Panc1 (cell line): ENCODE measurements at regions not wholly inside any gene's neighbourhood (a gene's known extent, or its start where the extent isn't known, plus 50 kb on each side); places are given as distances from the start of the nearest gene placed in this dataset.

Experiments used
- ATAC-seq: fragments of 200-7000 bp; cut with Tn5 transposase; 2 replicates; pipeline ENCODE4 v1.9.1; 2020; ENCODE audit warnings: mild to moderate bottlenecking, moderate library complexity
- BruUV-seq: library from RNA; stranded (reverse); fragments of 400-500 nt; replicated peaks from 2 replicates; lab custom pipeline; 2021; lab: Mats Ljungman, UMichigan
- CTCF ChIA-PET: fragments of 300-600 bp; sonication (Branson Sonifier 250); formaldehyde crosslinking; loops from one replicate; lab custom pipeline; 2022; ENCODE audit warnings: antibody characterized with exemption; lab: Charles Lee
- POLR2A ChIA-PET: fragments of 300-600 bp; sonication (Branson Sonifier 250); formaldehyde crosslinking; loops from one replicate; lab custom pipeline; 2022; ENCODE audit warnings: antibody characterized with exemption; lab: Charles Lee
- DNase-seq: peaks from one replicate; pipeline ENCODE4 v3.0.0-alpha.2; 2010; ENCODE audit warnings: low read depth, low spot score
- H3K27ac ChIP-seq: 2 replicates; pipeline ENCODE4 v1.5.1; 2011; ENCODE audit warnings: mild to moderate bottlenecking, low read length, inconsistent platforms
- H3K27me3 ChIP-seq: fragments of 200-500 bp; sonication (Bioruptor generic); 2 replicates; pipeline ENCODE4 v1.6.0; 2014; ENCODE audit warnings: low read length, inconsistent platforms; ENCODE audit not compliant: control insufficient read depth, insufficient read depth
- H3K36me3 ChIP-seq: fragments of 200-500 bp; sonication (Bioruptor generic); 2 replicates; pipeline ENCODE4 v1.5.1; 2014; ENCODE audit warnings: inconsistent platforms, mild to moderate bottlenecking, low read length, moderate library complexity; ENCODE audit not compliant: control insufficient read depth, insufficient read depth
- H3K4me1 ChIP-seq: 2 replicates; pipeline ENCODE4 v1.5.1; 2011; ENCODE audit warnings: inconsistent platforms, mild to moderate bottlenecking, low read length, moderate library complexity; ENCODE audit not compliant: control insufficient read depth, insufficient read depth
- H3K4me3 ChIP-seq, 2 experiments: 2 replicates each; pipeline ENCODE4 v1.5.1; 2011 to 2012; ENCODE audit warnings: low read depth in 2 of 2, low read length in 2 of 2, mild to moderate bottlenecking in 2 of 2, inconsistent platforms in 1 of 2, moderate library complexity in 1 of 2
- H3K9me3 ChIP-seq: fragments of 200-500 bp; sonication (Bioruptor generic); 2 replicates; pipeline ENCODE4 v1.5.1; 2014; ENCODE audit warnings: low read depth, mild to moderate bottlenecking, inconsistent platforms, low read length, moderate library complexity; ENCODE audit not compliant: control insufficient read depth, insufficient read depth
- CTCF ChIP-seq: fragments of 450-650 bp; IDR thresholded peaks from 2 replicates; pipeline ENCODE4 v1.5.1; 2017; ENCODE audit warnings: mild to moderate bottlenecking
- POLR2AphosphoS5 ChIP-seq: IDR thresholded peaks from 2 replicates; pipeline ENCODE4 v1.6.1; 2012; ENCODE audit warnings: mild to moderate bottlenecking, low read depth, low read length, moderate library complexity
- REST ChIP-seq, 2 experiments: IDR thresholded peaks; 2 replicates each; pipeline ENCODE4 v1.6.1; 2011 to 2012; ENCODE audit warnings: low read depth in 2 of 2, control low read depth in 1 of 2, low read length in 1 of 2, mild to moderate bottlenecking in 1 of 2, moderate library complexity in 1 of 2; ENCODE audit not compliant: insufficient read depth in 1 of 2
- SIN3A ChIP-seq: IDR thresholded peaks from 2 replicates; pipeline ENCODE4 v1.6.1; 2012; ENCODE audit warnings: low read depth, mild to moderate bottlenecking, low read length, moderate library complexity, borderline replicate concordance; ENCODE audit not compliant: insufficient read depth
- TCF7L2 ChIP-seq: IDR thresholded peaks from 2 replicates; pipeline ENCODE4 v1.6.1; 2011; ENCODE audit warnings: mild to moderate bottlenecking, low read depth, low read length, inconsistent platforms
- in situ Hi-C: cut with HindIII; loops from 2 replicates; pipeline ENCODE4 v1.10.0; 2016; ENCODE audit warnings: low sequenced_read_pairs, low pct_unique_long_range_greater_than_20kb
- intact Hi-C: fragments of 100-400 bp; cut with micrococcal nuclease; formaldehyde crosslinking; loops from one replicate; pipeline ENCODE4 v1.10.0; 2022; ENCODE audit not compliant: unreplicated experiment

GRCh38 chr4:187615972-187616371 lies 379.6 kb upstream of the ZFP42 start:
- intact Hi-C loops (no loop called here), in situ Hi-C loops (no loop called here)
- POLR2A ChIA-PET = no interaction called here
- CTCF ChIA-PET = no interaction called here
- Histone ChIP-seq H3K36me3 (no peaks in the 10 kb centered on the region), H3K4me1 (no peaks in the 10 kb centered on the region), H3K27ac (no peak overlapping the region), H3K9me3 (no peaks in the 10 kb centered on the region), H3K4me3 (no peak overlapping the region), H3K27me3 (no peaks in the 10 kb centered on the region)
- ATAC-seq = no peak
- TF ChIP-seq TCF7L2 = no peak
- no peak for TF ChIP-seq REST (IDR thresholded peaks at IDR 0.05; ENCODE audit: insufficient read depth in 1 of 2, low read depth in 2 of 2, low read length in 1 of 2)
- TF ChIP-seq CTCF = no peak
- no peak for TF ChIP-seq POLR2AphosphoS5
- TF ChIP-seq SIN3A = no peak
- no TSS peak for BruUV-seq
- no peak for DNase-seq

- no TSS peak for BruUV-seq
- ChIA-PET CTCF (no interaction called here), POLR2A (no interaction called here)
- DNase-seq (no peak), ATAC-seq (no peak)
- H3K4me1 ChIP-seq = no peaks in the 10 kb centered on the region
- intact Hi-C loops = no loop called here
- no peak for TF ChIP-seq REST (IDR thresholded peaks at IDR 0.05; ENCODE audit: insufficient read depth in 1 of 2, low read depth in 2 of 2, low read length in 1 of 2)
- TF ChIP-seq POLR2AphosphoS5 = no peak
- H3K27me3 ChIP-seq = no peaks in the 10 kb centered on the region
- no peak overlapping the region for H3K27ac ChIP-seq
- H3K36me3 ChIP-seq = no peaks in the 10 kb centered on the region
- no peaks in the 10 kb centered on the region for H3K9me3 ChIP-seq
- in situ Hi-C loops = no loop called here
- no peak overlapping the region for H3K4me3 ChIP-seq
These were observed 378.5 kb upstream of the ZFP42 start for GRCh38 chr4:187617113-187617512.
